Coronary artery (tissue), 2 donors: ENCODE measurements at regions not wholly inside any gene's neighbourhood (a gene's known extent, or its start where the extent isn't known, plus 50 kb on each side); places are given as distances from the start of the nearest gene placed in this dataset.

Source experiments
- DNase-seq: peaks from one replicate; pipeline ENCODE4 v3.0.0-alpha.2; 2017; ENCODE audit warnings: low spot score
- H3K27ac ChIP-seq, 2 donors: fragments of 200-600 bp; sonication (generic); one replicate each; pipeline ENCODE4 v1.5.1; 2016 to 2019
- H3K4me3 ChIP-seq: fragments of 200-600 bp; sonication (generic); 2 replicates; pipeline ENCODE4 v1.5.1; 2016; ENCODE audit warnings: mild to moderate bottlenecking, moderate library complexity
- TF ChIP-seq, protein P1 (sequence below): fragments of 200-600 bp; sonication (generic); IDR thresholded peaks from one replicate; pipeline ENCODE4 v1.5.1; 2019; ENCODE audit warnings: antibody characterized with exemption

DNA sequence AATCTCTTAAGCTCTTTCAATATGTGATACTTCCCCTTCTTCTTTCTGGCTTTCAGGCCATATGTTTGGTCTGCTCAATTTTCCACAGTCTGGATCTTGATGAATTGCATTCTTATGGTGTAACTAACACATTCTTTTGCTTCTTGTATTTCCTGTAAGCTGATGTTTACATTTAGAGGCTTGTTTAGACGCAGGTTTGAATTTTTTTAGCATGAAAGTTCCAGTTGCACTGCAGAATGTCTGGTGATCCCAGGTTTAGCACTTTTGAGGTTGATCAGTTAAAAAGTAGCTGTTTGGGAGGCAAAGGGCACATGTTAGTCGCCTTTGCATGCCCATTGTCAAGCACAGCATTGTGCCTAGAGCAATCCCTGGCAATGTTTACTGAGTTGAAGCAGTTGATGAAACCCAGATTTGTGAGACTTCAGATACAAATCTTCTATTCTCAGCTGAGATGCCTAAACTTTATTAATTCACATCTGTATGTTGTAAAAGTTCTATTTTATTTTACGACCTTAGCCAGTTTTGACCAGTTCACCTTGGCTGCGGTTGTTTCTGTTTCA is 59.6 kb upstream of the SPATA31C2 start:
- no peak overlapping the region for H3K27ac ChIP-seq
- TF ChIP-seq, protein P1, sequence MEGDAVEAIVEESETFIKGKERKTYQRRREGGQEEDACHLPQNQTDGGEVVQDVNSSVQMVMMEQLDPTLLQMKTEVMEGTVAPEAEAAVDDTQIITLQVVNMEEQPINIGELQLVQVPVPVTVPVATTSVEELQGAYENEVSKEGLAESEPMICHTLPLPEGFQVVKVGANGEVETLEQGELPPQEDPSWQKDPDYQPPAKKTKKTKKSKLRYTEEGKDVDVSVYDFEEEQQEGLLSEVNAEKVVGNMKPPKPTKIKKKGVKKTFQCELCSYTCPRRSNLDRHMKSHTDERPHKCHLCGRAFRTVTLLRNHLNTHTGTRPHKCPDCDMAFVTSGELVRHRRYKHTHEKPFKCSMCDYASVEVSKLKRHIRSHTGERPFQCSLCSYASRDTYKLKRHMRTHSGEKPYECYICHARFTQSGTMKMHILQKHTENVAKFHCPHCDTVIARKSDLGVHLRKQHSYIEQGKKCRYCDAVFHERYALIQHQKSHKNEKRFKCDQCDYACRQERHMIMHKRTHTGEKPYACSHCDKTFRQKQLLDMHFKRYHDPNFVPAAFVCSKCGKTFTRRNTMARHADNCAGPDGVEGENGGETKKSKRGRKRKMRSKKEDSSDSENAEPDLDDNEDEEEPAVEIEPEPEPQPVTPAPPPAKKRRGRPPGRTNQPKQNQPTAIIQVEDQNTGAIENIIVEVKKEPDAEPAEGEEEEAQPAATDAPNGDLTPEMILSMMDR: no peak
- no peak for DNase-seq
- peak overlapping the region; percentile 24 for H3K4me3 ChIP-seq

DNA sequence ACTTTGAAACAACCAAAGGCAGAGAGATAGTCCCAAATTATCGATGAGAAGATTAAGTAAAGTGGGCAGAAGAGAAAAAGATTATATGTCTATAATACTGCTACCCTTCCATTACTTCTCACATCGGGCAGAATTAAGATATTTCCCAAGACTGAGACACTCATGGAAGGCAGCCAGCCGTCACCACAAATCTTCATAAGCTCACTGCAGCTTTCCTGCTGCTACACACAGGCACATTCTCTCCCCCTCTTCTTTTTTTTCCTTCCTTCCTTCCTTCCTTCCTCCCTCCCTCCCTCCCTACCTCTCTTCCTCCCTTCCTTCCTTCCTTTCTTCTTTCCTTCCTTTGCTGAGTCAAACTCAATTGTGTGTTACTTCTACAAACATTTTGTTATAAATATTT is 58.7 kb upstream of the SPATA31C2 start:
- TF ChIP-seq, protein P1: no peak
- H3K4me3 ChIP-seq: no peak overlapping the region
- DNase-seq: no peak
- no peak overlapping the region for H3K27ac ChIP-seq

DNA sequence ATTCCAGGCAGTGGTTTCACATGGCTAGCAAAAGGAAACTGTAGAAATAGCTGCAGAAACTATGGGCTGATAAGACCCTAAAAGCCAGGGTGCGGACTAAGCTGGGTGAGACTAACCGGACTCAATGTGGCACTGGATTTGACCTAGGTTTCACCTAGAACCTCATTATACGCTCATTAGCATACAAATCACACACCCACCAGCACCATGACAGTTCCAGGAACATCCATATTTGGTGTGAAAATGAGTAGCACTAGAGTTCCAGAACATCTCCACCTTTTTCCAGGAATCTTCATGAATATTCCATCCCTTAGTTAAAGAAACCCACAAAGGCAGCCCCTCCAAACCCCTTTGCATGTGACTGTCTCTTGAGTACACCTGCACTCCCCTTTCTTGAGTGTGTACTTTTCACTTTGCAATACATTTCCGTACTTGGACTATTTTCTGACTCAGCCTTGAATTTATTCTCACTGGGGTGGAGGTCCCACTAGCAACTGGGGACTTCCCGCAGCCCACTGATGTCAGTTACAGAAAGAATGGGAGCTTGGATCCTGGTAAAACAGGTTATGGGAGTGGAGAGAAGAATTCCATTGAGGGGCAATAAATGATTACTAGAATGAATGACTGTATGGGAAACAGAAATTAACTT is 58.0 kb upstream of the SPATA31C2 start:
- no peak overlapping the region for H3K4me3 ChIP-seq
- DNase-seq: no peak
- H3K27ac ChIP-seq: no peak overlapping the region
- TF ChIP-seq, protein P1: no peak

DNA sequence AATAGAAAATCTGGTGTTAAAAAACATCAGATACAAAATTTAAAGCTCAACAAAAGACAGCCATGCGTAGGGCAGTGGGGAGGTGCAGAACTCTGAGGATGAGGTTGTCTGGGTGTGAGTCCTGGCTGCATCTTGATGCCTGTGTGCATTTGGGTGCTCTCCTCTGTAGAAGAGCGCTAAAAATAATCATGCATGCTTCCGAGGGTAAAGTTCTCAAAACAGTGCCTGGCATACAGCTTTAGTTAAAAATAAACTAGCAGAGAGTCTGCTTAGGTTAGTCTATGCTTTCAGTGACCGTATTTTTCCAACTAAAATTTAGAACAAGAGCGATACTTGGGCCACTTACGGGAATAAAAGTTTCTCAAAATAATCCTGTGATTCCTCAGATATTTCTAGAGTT is 55.5 kb upstream of the SPATA31C2 start:
- Histone ChIP-seq H3K4me3 (no peak overlapping the region), H3K27ac (peak overlapping the region; percentile 32 to 65)
- TF ChIP-seq, protein P1: no peak
- DNase-seq: no peak

DNA sequence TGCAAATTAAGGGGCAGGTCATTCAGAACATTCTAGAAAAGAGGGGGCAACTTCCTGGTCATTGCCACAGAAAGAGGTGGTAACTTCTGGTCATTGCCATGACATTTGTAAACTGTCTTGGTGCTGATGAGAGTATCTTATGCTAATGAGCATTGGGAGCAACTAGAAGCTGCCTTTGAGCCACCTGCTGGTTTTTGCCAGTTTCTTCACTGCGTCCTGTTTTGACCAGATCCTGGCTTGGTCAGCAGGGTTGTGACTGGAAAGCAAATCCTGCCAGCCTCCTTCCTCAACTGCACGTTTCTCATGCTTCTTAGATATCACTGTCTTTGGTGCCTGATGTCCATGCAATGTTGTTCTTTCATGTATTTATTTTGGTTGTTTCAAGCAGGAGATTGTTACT is 53.2 kb upstream of the SPATA31C2 start:
- TF ChIP-seq, protein P1: no peak
- H3K27ac ChIP-seq: no peak overlapping the region
- no peak overlapping the region for H3K4me3 ChIP-seq
- no peak for DNase-seq

DNA sequence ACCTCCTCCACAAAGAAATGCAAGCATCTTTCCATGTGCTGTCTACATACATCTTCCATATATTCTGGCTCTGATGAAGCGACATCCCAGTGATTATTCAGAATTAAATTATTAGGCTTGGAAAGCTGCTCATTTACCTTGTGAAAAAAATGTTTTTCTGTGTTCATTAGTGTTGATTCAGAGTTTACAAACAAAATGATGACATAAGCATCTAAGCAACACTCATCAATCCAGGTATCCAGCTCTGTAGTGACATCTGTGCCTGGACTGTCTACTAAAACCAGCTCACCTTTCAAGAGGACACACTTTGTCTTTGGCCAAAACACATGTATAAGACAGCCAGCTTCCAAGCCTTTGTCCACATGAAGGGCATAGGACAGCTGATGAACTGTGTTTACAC is 51.1 kb upstream of the SPATA31C2 start:
- H3K4me3 ChIP-seq: no peak overlapping the region
- no peak overlapping the region for H3K27ac ChIP-seq
- no peak for DNase-seq
- TF ChIP-seq, protein P1: no peak
